Spleen (tissue), 11 donors: ENCODE measurements at regions not wholly inside any gene's neighbourhood (a gene's known extent, or its start where the extent isn't known, plus 50 kb on each side); places are given as distances from the start of the nearest gene placed in this dataset.

ENCODE experiments used
- DNase-seq: peaks from one replicate; pipeline ENCODE4 v3.0.0-alpha.2; 2020
- H3K27ac ChIP-seq, 8 donors: fragments of 200-600 bp; sonication (generic) in 7 of 8; 1 replicate in 4 of 8; 2 replicates in 4 of 8; pipeline versions ENCODE4 v1.5.0 to v1.8.0; 2016 to 2021; ENCODE audit warnings: inconsistent platforms in 4 of 8, mild to moderate bottlenecking in 4 of 8, moderate library complexity in 1 of 8
- H3K27me3 ChIP-seq, 7 donors: fragments of 200-600 bp; sonication (generic) in 6 of 7; replicated peaks in 1 of 7; 1 replicate in 4 of 7; 2 replicates in 3 of 7; pipeline versions ENCODE4 v1.5.0 to v1.8.0; 2016 to 2021; ENCODE audit warnings: inconsistent platforms in 3 of 7, mild to moderate bottlenecking in 1 of 7
- H3K36me3 ChIP-seq, 6 donors: fragments of 200-600 bp; sonication (generic) in 5 of 6; 1 replicate in 4 of 6; 2 replicates in 2 of 6; pipeline versions ENCODE4 v1.5.0 to v1.8.0; 2016 to 2021; ENCODE audit warnings: inconsistent platforms in 2 of 6
- H3K4me1 ChIP-seq, 6 donors: fragments of 200-600 bp; sonication (generic) in 5 of 6; 1 replicate in 3 of 6; 2 replicates in 3 of 6; pipeline versions ENCODE4 v1.5.0 to v1.8.0; 2016 to 2021; ENCODE audit warnings: inconsistent platforms in 3 of 6
- H3K4me3 ChIP-seq, 8 donors: fragments of 200-600 bp; sonication (generic) in 7 of 8; 1 replicate in 4 of 8; 2 replicates in 4 of 8; pipeline versions ENCODE4 v1.5.0 to v1.8.0; 2016 to 2021; ENCODE audit warnings: inconsistent platforms in 4 of 8, mild to moderate bottlenecking in 4 of 8, moderate library complexity in 2 of 8
- H3K9me3 ChIP-seq, 8 donors: fragments of 200-600 bp; sonication (generic) in 7 of 8; 1 replicate in 4 of 8; 2 replicates in 4 of 8; pipeline versions ENCODE4 v1.5.0 to v1.8.0; 2016 to 2021; ENCODE audit warnings: inconsistent platforms in 4 of 8
- POLR2A ChIP-seq, 3 donors: fragments of 450-650 bp; IDR thresholded peaks; one replicate each; pipeline ENCODE4 v1.5.1; 2017; ENCODE audit warnings: antibody characterized with exemption in 3 of 3, mild to moderate bottlenecking in 1 of 3
- POLR2AphosphoS5 ChIP-seq, 3 donors: sonication (generic); formaldehyde crosslinking; IDR thresholded peaks; one replicate each; pipeline ENCODE4 v1.5.1; 2017; ENCODE audit warnings: antibody characterized with exemption in 3 of 3
- WGBS, 5 donors: extraction: QIAGEN DNeasy Blood & Tissue Kit in 3 of 5; methylation state at CpG; one replicate each; pipeline versions ENCODE4 v1.1.5 to v1.1.7; 2013 to 2018; 5-methylcytosine and 5-hydroxymethylcytosine counted together
- intact Hi-C: fragments of 100-400 bp; cut with DNase I; formaldehyde crosslinking; loops from one replicate; pipeline ENCODE4 v1.15.0; 2023; ENCODE audit warnings: low total_unique reads
- TF ChIP-seq, protein P1 (sequence below), 11 experiments: fragments of 200-600 bp in 7 of 11; fragments of 450-650 bp in 4 of 11; sonication (generic) in 4 of 11; IDR thresholded peaks in 8 of 11; conservative IDR thresholded peaks in 3 of 11; 1 replicate in 7 of 11; 2 replicates in 4 of 11; pipeline versions ENCODE4 v1.4.0 to v1.8.0; 2016 to 2021; ENCODE audit warnings: antibody characterized with exemption in 11 of 11, inconsistent platforms in 4 of 11, mild to moderate bottlenecking in 1 of 11
- donor health status: healthy with polysubstance abuse.
- donor health status: DM: no; HTN: no; CAD: no; lungs with moderate emphysema.
- donor health status: DM: no; HTN: no; CAD: no.
- donor health status: Bipolar disorder and iron deficiency.
- donor health status: healthy.
- donor health status: DM: no; HTN: no; CAD: no.
- donor health status: DM: yes; HTN: yes; CAD: no.

DNA sequence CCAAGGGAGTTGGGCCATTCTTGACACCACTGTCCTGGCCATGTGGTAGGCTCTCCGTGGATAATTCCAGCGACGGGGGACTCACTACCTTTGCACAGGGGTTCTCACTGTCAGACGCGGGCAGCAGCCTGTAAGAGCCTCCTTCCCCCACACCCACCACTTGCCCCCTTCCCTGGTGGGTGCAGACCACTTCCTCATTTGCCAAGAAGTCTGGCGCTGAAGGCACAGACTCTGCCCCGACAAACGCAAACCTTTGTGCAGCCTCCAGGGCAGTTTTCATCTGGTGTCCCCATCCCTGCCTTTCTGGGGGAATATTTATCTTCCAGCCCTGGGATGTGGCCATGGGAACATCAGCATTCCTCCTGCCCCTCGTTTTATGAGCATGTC lies 422.5 kb downstream of the SHANK2 start:
- Histone ChIP-seq H3K9me3 (no peaks in the 10 kb centered on the region), H3K27me3 (peaks cover 0 to 80% (median 15%) of the 10 kb centered on the region in 7 donors), H3K4me1 (peaks cover 0 to 40% (median 6%) of the 10 kb centered on the region in 6 donors), H3K4me3 (no peak overlapping the region), H3K27ac (no peak overlapping the region), H3K36me3 (no peaks in the 10 kb centered on the region)
- WGBS, 5 donors, result 23 to 48% (median 42%) methylated on average over 6 to 9 of the region's 9 CpGs
- DNase-seq, result no peak
- no peak for TF ChIP-seq POLR2AphosphoS5 (IDR thresholded peaks at IDR 0.05)
- TF ChIP-seq POLR2A (IDR thresholded peaks at IDR 0.05), result no peak
- TF ChIP-seq, protein P1, sequence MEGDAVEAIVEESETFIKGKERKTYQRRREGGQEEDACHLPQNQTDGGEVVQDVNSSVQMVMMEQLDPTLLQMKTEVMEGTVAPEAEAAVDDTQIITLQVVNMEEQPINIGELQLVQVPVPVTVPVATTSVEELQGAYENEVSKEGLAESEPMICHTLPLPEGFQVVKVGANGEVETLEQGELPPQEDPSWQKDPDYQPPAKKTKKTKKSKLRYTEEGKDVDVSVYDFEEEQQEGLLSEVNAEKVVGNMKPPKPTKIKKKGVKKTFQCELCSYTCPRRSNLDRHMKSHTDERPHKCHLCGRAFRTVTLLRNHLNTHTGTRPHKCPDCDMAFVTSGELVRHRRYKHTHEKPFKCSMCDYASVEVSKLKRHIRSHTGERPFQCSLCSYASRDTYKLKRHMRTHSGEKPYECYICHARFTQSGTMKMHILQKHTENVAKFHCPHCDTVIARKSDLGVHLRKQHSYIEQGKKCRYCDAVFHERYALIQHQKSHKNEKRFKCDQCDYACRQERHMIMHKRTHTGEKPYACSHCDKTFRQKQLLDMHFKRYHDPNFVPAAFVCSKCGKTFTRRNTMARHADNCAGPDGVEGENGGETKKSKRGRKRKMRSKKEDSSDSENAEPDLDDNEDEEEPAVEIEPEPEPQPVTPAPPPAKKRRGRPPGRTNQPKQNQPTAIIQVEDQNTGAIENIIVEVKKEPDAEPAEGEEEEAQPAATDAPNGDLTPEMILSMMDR (IDR thresholded peaks at IDR 0.05 in 8 of 11, conservative IDR thresholded peaks at IDR 0.05 in 3 of 11), result no peak
- intact Hi-C loops, result no loop called here

DNA sequence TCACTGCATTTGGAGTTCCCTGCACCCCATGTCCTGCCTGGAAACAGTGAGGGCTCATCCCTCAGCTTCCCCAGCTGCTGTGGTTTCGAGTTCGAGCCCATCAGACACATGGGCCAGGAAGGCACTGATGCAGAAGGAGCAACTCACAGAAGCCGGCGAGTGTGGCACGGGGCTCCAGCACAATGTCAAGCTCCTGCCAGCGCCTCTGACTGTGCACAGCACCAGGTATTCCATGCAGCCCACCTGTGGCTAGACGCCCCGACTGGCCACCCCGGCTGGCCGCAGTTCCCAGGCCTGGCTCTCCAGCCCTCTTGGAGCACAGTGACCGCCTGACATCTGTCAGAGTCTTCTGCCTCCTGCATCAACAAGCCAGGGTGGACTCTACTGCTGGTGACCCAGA lies 419.4 kb downstream of the SHANK2 start:
- peaks cover 0 to 16% (median 2%) of the 10 kb centered on the region in 6 donors for H3K4me1 ChIP-seq
- intact Hi-C loops, result no loop called here
- no peak for DNase-seq

DNA sequence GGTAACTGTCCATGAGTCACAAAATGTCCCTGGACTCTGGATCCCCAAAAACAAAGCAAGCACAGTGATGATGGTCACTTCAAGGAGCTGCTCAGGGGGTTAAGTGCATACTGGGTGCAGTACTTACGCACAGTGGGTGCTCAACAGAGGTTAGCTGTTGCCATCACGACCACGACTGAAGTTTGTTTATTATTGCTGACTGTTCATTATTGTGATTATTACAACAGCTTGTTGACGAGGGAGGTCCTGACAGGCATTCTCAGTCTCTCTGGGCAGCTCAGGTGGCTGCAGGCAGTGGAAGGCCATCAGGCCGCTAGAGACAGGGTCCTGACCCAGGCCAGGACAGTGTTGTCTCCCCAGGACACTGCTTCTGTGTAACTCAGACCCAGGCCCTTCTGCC lies 418.8 kb downstream of the SHANK2 start:
- Histone ChIP-seq H3K27me3 (peaks cover 0 to 62% (median 0%) of the 10 kb centered on the region in 7 donors), H3K27ac (no peak overlapping the region), H3K4me1 (peaks cover 0 to 10% (median 2%) of the 10 kb centered on the region in 6 donors), H3K4me3 (no peak overlapping the region), H3K9me3 (peaks cover 0 to 15% (median 6%) of the 10 kb centered on the region in 8 donors), H3K36me3 (no peaks in the 10 kb centered on the region)
- DNase-seq, result no peak
- WGBS, 5 donors, result 60 to 74% (median 63%) methylated on average over 5 of the region's 5 CpGs
- intact Hi-C loops, result no loop called here
- TF ChIP-seq, protein P1 (IDR thresholded peaks at IDR 0.05 in 8 of 11, conservative IDR thresholded peaks at IDR 0.05 in 3 of 11), result no peak
- TF ChIP-seq POLR2A (IDR thresholded peaks at IDR 0.05), result no peak
- no peak for TF ChIP-seq POLR2AphosphoS5 (IDR thresholded peaks at IDR 0.05)

More for the DNA sequence above, 419.4 kb downstream of the SHANK2 start:
- H3K4me3 ChIP-seq, result no peak overlapping the region
- no peaks in the 10 kb centered on the region for H3K36me3 ChIP-seq
- peaks cover 0 to 64% (median 0%) of the 10 kb centered on the region in 7 donors for H3K27me3 ChIP-seq
- 82 to 90% (median 86%) methylated on average over 4 to 11 of the region's 11 CpGs for WGBS, 5 donors
- no peak overlapping the region for H3K27ac ChIP-seq
- TF ChIP-seq POLR2AphosphoS5 (IDR thresholded peaks at IDR 0.05) (no peak), POLR2A (IDR thresholded peaks at IDR 0.05) (no peak)
- TF ChIP-seq, protein P1 (IDR thresholded peaks at IDR 0.05 in 8 of 11, conservative IDR thresholded peaks at IDR 0.05 in 3 of 11), result no peak
- H3K9me3 ChIP-seq, result peaks cover 0 to 10% (median under 1%) of the 10 kb centered on the region in 8 donors

DNA sequence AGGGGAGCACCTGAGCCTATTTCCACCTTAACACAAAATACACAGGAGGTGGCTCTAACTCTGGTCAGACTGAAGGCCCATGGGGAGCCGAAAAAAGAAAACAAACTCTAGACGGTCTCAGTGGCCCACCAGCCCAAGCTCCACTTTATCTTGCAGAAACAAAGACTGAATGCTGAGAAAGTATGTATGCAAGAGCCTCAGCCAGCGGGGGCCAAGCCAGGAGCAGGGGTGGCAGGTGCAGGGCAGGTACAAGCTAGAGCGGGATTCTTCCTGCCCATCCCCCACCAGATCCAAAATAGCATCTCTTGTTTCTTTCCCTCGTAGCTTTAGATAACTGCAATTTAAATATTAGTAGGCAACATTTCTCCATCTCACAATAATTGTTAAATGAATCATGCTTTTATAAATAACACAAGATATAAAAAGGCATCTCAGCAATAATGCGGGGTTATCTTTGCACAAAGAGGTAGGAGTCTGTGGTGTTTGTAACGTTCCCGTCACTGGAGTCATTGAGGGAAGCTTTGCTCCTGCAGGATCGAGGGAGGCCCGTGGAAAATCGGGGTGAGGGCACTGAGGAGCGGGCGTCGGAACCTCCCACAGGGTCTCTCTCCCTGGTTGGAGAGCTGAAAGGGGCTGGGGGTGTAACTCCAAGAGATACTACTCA lies 418.0 kb downstream of the SHANK2 start:
- no peak for DNase-seq
- no peak for TF ChIP-seq POLR2AphosphoS5 (IDR thresholded peaks at IDR 0.05)
- no peak for TF ChIP-seq POLR2A (IDR thresholded peaks at IDR 0.05)
- TF ChIP-seq, protein P1 (IDR thresholded peaks at IDR 0.05 in 8 of 11, conservative IDR thresholded peaks at IDR 0.05 in 3 of 11), result no peak
- intact Hi-C loops, result no loop called here
- Histone ChIP-seq H3K4me1 (peaks cover 0 to 2% (median 0%) of the 10 kb centered on the region in 6 donors), H3K9me3 (peaks cover 0 to 22% (median 9%) of the 10 kb centered on the region in 8 donors), H3K36me3 (no peaks in the 10 kb centered on the region), H3K27me3 (peaks cover 0 to 54% (median 0%) of the 10 kb centered on the region in 7 donors), H3K27ac (no peak overlapping the region), H3K4me3 (no peak overlapping the region)
- 54 to 73% (median 67%) methylated on average over 14 of the region's 14 CpGs for WGBS, 5 donors
